ENCODE measurements at regions not wholly inside any gene's neighbourhood (a gene's known extent, or its start where the extent isn't known, plus 50 kb on each side); places are given as distances from the start of the nearest gene placed in this dataset.

GRCh38 chr5:153404747-153405146 is 85.7 kb upstream of the GRIA1 start:
- Histone ChIP-seq H2AFZ (ENCODE audit: low read length) (no peak overlapping the region), H3K79me2 (ENCODE audit: insufficient read depth, low read length) (no peaks in the 10 kb centered on the region), H3K27me3 (ENCODE audit: control insufficient read depth in 1 of 2, insufficient read depth in 2 of 2, low read length in 2 of 2) (no peaks in the 10 kb centered on the region), H3K9me3 (ENCODE audit: low read length) (no peaks in the 10 kb centered on the region), H3K27ac (ENCODE audit: extremely low read length, insufficient read depth, low read length) (no peak overlapping the region), H4K20me1 (ENCODE audit: insufficient read depth, low read length) (no peaks in the 10 kb centered on the region), H3K4me2 (ENCODE audit: low read depth, low read length) (no peak overlapping the region), H3K4me1 (ENCODE audit: insufficient read depth, low read length) (no peaks in the 10 kb centered on the region), H3K4me3 (replicated peaks in 1 of 3; ENCODE audit: insufficient read depth in 1 of 3, low read depth in 2 of 3, low read length in 3 of 3) (no peak overlapping the region), H3K9ac (ENCODE audit: insufficient read depth, low read depth, low read length) (no peak overlapping the region), H3K36me3 (replicated peaks in 1 of 2; ENCODE audit: control insufficient read depth in 1 of 2, insufficient read depth in 2 of 2, low read length in 2 of 2) (no peaks in the 10 kb centered on the region)
- no peak for TF ChIP-seq ZNF737 (CRISPR knock-in tag; IDR thresholded peaks at IDR 0.05; ENCODE audit: borderline replicate concordance)
- TF ChIP-seq SP2 (CRISPR knock-in tag; IDR thresholded peaks at IDR 0.05), result no peak
- intact Hi-C loops (cut with micrococcal nuclease; ENCODE audit: unreplicated experiment) (no loop called here), in situ Hi-C loops (cut with HindIII; ENCODE audit: extremely low pct_ligation_motif_present, low pct_unique_long_range_greater_than_20kb) (no loop called here)
- CTCF ChIA-PET (ENCODE audit: low intra/inter-chr PET ratio, low total read pairs), result no interaction called here
- BruUV-seq (replicated peaks), result no TSS peak
- ATAC-seq (no peak), DNase-seq (ENCODE audit: low spot score) (no peak), FAIRE-seq (no peak)
- 20% methylated on average over 2 of the region's 7 CpGs for WGBS (ENCODE audit: low lambda C conversion rate)
- POLR2A ChIA-PET, result no interaction called here

GRCh38 chr5:153421676-153422075 is 68.8 kb upstream of the GRIA1 start:
- FAIRE-seq, result no peak
- intact Hi-C loops (cut with micrococcal nuclease; ENCODE audit: unreplicated experiment), result loop anchor here (2.0 kb wide), 1 partner anchor 51 kb away; no protein-coding TSS in a partner anchor
- in situ Hi-C loops (cut with HindIII; ENCODE audit: extremely low pct_ligation_motif_present, low pct_unique_long_range_greater_than_20kb), result no loop called here
- H3K27ac ChIP-seq (ENCODE audit: extremely low read length, insufficient read depth, low read length), result no peak overlapping the region
- no peaks in the 10 kb centered on the region for H3K36me3 ChIP-seq (replicated peaks in 1 of 2; ENCODE audit: control insufficient read depth in 1 of 2, insufficient read depth in 2 of 2, low read length in 2 of 2)
- BruUV-seq (replicated peaks), result no TSS peak
- no peak overlapping the region for H3K9ac ChIP-seq (ENCODE audit: insufficient read depth, low read depth, low read length)
- no peak overlapping the region for H3K4me2 ChIP-seq (ENCODE audit: low read depth, low read length)
- POLR2A ChIA-PET, result no interaction called here
- H2AFZ ChIP-seq (ENCODE audit: low read length), result no peak overlapping the region
- H3K4me1 ChIP-seq (ENCODE audit: insufficient read depth, low read length), result no peaks in the 10 kb centered on the region
- no peaks in the 10 kb centered on the region for H4K20me1 ChIP-seq (ENCODE audit: insufficient read depth, low read length)
- CTCF ChIA-PET (ENCODE audit: low intra/inter-chr PET ratio, low total read pairs), result no interaction called here
- H3K4me3 ChIP-seq (replicated peaks in 1 of 3; ENCODE audit: insufficient read depth in 1 of 3, low read depth in 2 of 3, low read length in 3 of 3), result no peak overlapping the region
- no peak for ATAC-seq
- H3K27me3 ChIP-seq (ENCODE audit: control insufficient read depth in 1 of 2, insufficient read depth in 2 of 2, low read length in 2 of 2), result no peaks in the 10 kb centered on the region
- H3K79me2 ChIP-seq (ENCODE audit: insufficient read depth, low read length), result no peaks in the 10 kb centered on the region
- H3K9me3 ChIP-seq (ENCODE audit: low read length), result no peaks in the 10 kb centered on the region
- no peak for DNase-seq (ENCODE audit: low spot score)
- no peak for TF ChIP-seq ZNF552 (CRISPR knock-in tag; IDR thresholded peaks at IDR 0.05; ENCODE audit: borderline replicate concordance)
- no peak for TF ChIP-seq RNF219 (CRISPR knock-in tag; IDR thresholded peaks at IDR 0.05)
- TF ChIP-seq PHF20 (CRISPR knock-in tag; IDR thresholded peaks at IDR 0.05), result no peak
- TF ChIP-seq ARHGAP35 (CRISPR knock-in tag; IDR thresholded peaks at IDR 0.05; ENCODE audit: borderline replicate concordance), result no peak
- no peak for TF ChIP-seq ZSCAN29 (CRISPR knock-in tag; conservative IDR thresholded peaks at IDR 0.05)
- no peak for TF ChIP-seq ZNF530 (CRISPR knock-in tag; IDR thresholded peaks at IDR 0.05; ENCODE audit: low read depth)
- TF ChIP-seq SNAPC5 (CRISPR knock-in tag; IDR thresholded peaks at IDR 0.05; ENCODE audit: borderline replicate concordance), result no peak
- TF ChIP-seq ZHX2 (IDR thresholded peaks at IDR 0.05; ENCODE audit: low read depth), result no peak
- TF ChIP-seq ZHX2 (CRISPR knock-in tag; IDR thresholded peaks at IDR 0.05; ENCODE audit: borderline replicate concordance), result no peak
- TF ChIP-seq HNRNPL (IDR thresholded peaks at IDR 0.05; ENCODE audit: low read depth, low read length), result no peak
